Activated T-cell treated with anti-CD3 and anti-CD28 coated beads, Interleukin-2, amount 50 U/mL, for 24 hours (primary cell): ENCODE measurements at regions not wholly inside any gene's neighbourhood (a gene's known extent, or its start where the extent isn't known, plus 50 kb on each side); places are given as distances from the start of the nearest gene placed in this dataset.

Source experiments
- DNase-seq: peaks from one replicate; pipeline ENCODE4 v3.0.0-alpha.2; 2020
- H3K27ac Mint-ChIP-seq: 2 replicates; pipeline ENCODE4 v1.8.0; 2020; ENCODE audit warnings: mild to moderate bottlenecking, mixed read lengths
- H3K27me3 Mint-ChIP-seq: 2 replicates; pipeline ENCODE4 v1.8.0; 2020; ENCODE audit warnings: mixed read lengths
- H3K36me3 Mint-ChIP-seq: 2 replicates; pipeline ENCODE4 v1.8.0; 2020; ENCODE audit warnings: low read depth, mixed read lengths
- H3K4me1 Mint-ChIP-seq: 2 replicates; pipeline ENCODE4 v1.8.0; 2020; ENCODE audit warnings: low read depth, mixed read lengths
- H3K4me3 Mint-ChIP-seq: 2 replicates; pipeline ENCODE4 v1.8.0; 2020; ENCODE audit warnings: mild to moderate bottlenecking, moderate library complexity, mixed read lengths
- H3K9me3 Mint-ChIP-seq: 2 replicates; pipeline ENCODE4 v1.8.0; 2020; ENCODE audit warnings: mixed read lengths

GRCh38 chr13:34066344-34066743, 248.4 kb downstream of the RFC3 start:
- Mint-ChIP-seq H3K4me1 (no peaks in the 10 kb centered on the region), H3K27ac (no peak overlapping the region), H3K27me3 (no peaks in the 10 kb centered on the region), H3K4me3 (no peak overlapping the region), H3K9me3 (peaks cover 6% of the 10 kb centered on the region), H3K36me3 (no peaks in the 10 kb centered on the region)
- DNase-seq: no peak

DNA sequence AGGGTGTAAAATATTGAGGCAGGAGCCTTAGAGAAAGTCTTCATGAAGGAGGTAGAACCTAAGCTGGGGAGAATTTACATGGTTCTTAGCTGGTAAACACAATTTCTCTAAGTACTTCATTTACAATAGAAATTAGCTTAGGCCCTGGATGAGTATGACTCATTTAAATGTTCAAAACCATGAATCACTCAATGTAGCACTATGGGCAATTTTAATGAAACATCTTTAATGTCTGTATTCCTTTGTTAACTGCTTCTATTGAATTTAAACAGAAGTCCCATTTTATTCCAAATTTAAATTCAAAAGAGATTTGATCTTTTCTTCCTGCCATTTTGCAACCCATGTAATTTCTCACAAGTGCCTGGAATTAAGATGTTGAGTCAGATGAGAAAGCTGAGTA, 252.1 kb downstream of the RFC3 start:
- H3K9me3 Mint-ChIP-seq: peaks cover 6% of the 10 kb centered on the region
- H3K4me1 Mint-ChIP-seq: no peaks in the 10 kb centered on the region
- H3K27me3 Mint-ChIP-seq: no peaks in the 10 kb centered on the region
- H3K4me3 Mint-ChIP-seq: no peak overlapping the region
- DNase-seq: no peak
- no peak overlapping the region for H3K27ac Mint-ChIP-seq
- H3K36me3 Mint-ChIP-seq: no peaks in the 10 kb centered on the region

DNA sequence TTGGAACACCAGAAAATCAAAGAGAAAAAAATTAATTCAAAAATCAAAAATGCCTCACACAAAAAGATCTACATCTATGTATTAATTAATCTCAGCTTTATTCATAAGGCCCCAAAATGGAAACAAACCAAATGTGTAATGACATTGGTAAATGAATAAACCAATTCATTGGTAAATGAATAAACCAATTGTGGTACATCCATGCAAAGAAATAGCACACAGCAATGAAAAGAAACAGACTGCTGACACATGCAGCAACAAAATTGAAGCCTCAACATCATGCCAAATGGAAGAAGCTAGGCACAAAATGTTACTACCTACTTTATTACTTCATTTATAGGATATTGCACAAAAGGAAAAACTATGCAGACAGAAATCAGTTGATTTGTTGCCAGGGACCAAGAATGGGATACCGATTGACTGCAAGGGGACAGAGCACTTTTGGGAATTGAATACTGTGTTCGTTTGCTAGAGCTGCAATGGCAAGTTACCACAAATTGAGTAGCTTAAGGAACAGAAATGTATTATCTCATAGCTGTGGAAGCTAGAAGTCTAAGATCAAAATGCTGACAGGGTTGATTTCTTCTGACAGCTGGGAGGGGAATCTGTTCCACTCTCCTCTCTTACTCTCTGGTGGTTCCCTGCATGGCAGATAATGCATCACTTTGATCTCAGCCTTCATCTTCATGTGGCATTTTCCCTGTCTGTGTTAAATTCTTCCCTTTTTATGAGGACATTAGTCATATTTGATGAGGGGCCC, 252.8 kb downstream of the RFC3 start:
- no peak overlapping the region for H3K27ac Mint-ChIP-seq
- H3K4me3 Mint-ChIP-seq: no peak overlapping the region
- H3K36me3 Mint-ChIP-seq: no peaks in the 10 kb centered on the region
- H3K9me3 Mint-ChIP-seq: peaks cover 6% of the 10 kb centered on the region
- H3K27me3 Mint-ChIP-seq: no peaks in the 10 kb centered on the region
- DNase-seq: no peak
- no peaks in the 10 kb centered on the region for H3K4me1 Mint-ChIP-seq

DNA sequence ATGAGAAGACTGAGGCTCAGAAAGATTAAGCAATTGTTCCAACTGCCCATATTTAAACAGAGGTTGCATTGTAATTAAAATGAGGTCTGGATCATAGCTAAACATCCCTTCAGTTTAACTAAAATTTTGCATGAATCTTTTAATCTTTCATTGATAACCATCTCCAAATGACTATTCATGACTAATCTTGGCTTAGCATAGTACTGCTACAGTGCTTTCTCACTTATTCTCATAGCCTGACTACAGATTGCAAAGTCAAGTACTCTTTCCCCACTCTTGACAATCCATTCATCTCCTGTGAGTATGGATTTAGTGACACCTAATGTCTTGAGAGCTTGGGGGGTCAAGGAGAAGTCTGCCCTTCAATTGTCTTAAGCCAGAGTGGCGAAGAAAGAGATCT, 258.4 kb downstream of the RFC3 start:
- Mint-ChIP-seq H3K4me3 (no peak overlapping the region), H3K27ac (no peak overlapping the region), H3K4me1 (no peaks in the 10 kb centered on the region), H3K36me3 (no peaks in the 10 kb centered on the region), H3K27me3 (no peaks in the 10 kb centered on the region), H3K9me3 (no peaks in the 10 kb centered on the region)
- no peak for DNase-seq

DNA sequence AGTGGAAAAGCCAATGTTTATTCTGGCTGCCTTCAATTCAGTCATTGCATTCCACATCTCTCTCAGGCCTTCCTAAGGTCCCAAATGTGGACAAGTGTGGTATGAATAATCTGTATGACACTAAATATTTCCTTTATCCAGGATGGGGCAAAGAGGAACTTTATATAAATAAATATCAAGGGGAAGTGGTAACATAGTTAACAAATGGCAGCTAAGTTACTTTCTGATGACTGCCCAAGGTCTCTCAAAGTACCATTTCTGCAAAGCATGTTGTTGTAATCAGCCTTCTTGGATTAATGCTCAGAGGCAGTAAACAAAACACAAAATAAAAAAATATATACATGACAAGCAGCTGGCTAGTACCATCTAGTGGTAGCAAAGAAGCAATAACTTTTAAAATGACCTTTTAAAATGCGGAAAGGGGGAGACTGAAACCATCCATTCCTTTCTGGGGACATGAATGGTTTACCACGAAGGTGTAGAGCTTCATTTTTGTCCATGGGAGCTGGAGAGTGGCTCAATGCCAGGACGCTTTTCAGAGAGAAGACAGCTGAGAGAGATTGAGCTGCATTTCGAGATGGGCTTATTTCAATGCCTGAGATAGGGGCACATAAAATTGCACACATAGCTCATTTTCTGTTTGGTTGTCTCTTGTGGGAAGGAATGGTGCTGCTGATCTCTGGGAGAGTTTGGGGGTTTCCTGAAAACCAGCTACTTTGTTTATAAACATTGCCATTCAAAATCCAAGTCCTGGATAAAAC, 259.2 kb downstream of the RFC3 start:
- Mint-ChIP-seq H3K4me3 (no peak overlapping the region), H3K4me1 (no peaks in the 10 kb centered on the region), H3K9me3 (no peaks in the 10 kb centered on the region), H3K27me3 (no peaks in the 10 kb centered on the region), H3K27ac (no peak overlapping the region), H3K36me3 (no peaks in the 10 kb centered on the region)
- DNase-seq: no peak

DNA sequence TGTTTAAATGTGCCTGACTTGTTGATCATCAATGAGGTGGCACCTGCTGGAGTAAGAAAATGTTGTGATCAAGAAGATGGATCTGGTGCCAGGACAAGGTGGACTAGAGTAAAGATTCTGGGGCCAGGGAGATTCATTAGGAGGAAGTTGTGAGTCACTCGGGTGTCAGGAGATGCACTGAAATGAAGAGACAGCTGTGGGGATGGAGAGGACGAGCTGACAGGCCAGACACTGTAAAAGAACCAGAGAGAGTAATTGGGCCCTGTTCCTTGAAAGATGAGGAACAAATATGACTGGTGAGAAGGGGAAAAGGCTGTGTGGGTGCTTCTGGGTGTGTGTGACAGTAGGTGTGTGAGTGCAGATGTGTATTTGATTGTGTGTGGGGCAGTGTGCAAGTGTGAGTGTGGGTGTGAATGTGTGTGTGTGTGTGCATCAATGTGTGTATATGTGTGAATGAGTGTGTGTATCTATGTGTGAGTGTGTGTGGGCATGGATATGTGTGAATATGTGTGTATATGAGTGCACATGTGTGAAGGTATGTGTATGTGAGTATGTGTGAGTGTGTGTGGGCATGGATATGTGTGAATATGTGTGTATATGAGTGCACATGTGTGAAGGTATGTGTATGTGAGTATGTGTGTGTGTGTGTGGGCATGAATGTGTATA, 260.5 kb downstream of the RFC3 start:
- DNase-seq: no peak
- Mint-ChIP-seq H3K36me3 (no peaks in the 10 kb centered on the region), H3K4me3 (no peak overlapping the region), H3K27ac (no peak overlapping the region), H3K27me3 (no peaks in the 10 kb centered on the region), H3K9me3 (no peaks in the 10 kb centered on the region), H3K4me1 (no peaks in the 10 kb centered on the region)

DNA sequence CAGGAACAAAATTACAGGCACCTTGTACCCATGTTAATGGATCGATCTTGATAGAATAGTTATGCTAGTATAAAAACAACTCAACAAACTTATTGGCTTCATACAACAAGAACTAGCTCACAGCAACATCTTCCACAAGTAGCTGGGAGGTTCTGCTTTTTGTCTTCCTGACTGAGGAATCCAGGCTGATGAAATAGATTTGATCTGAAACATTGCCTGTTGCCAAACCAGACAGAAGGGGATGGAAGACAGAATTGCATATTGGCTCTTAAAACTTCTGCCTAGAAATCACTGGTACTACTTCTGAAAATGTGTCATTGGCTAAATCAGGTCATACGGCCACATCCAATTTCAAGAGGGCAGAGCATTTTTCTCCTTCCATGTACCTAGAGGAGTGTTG, 267.3 kb downstream of the RFC3 start:
- H3K4me3 Mint-ChIP-seq: no peak overlapping the region
- no peaks in the 10 kb centered on the region for H3K36me3 Mint-ChIP-seq
- H3K9me3 Mint-ChIP-seq: peaks cover 6% of the 10 kb centered on the region
- no peaks in the 10 kb centered on the region for H3K27me3 Mint-ChIP-seq
- DNase-seq: no peak
- no peak overlapping the region for H3K27ac Mint-ChIP-seq
- no peaks in the 10 kb centered on the region for H3K4me1 Mint-ChIP-seq

GRCh38 chr13:34086281-34086680, 268.3 kb downstream of the RFC3 start:
- Mint-ChIP-seq H3K9me3 (peaks cover 6% of the 10 kb centered on the region), H3K27me3 (no peaks in the 10 kb centered on the region), H3K4me3 (no peak overlapping the region), H3K27ac (no peak overlapping the region), H3K36me3 (no peaks in the 10 kb centered on the region), H3K4me1 (no peaks in the 10 kb centered on the region)
- no peak for DNase-seq

GRCh38 chr13:34087791-34088190, 269.8 kb downstream of the RFC3 start:
- Mint-ChIP-seq H3K4me1 (no peaks in the 10 kb centered on the region), H3K9me3 (peaks cover 6% of the 10 kb centered on the region), H3K27me3 (no peaks in the 10 kb centered on the region), H3K27ac (no peak overlapping the region), H3K36me3 (no peaks in the 10 kb centered on the region), H3K4me3 (no peak overlapping the region)
- no peak for DNase-seq

DNA sequence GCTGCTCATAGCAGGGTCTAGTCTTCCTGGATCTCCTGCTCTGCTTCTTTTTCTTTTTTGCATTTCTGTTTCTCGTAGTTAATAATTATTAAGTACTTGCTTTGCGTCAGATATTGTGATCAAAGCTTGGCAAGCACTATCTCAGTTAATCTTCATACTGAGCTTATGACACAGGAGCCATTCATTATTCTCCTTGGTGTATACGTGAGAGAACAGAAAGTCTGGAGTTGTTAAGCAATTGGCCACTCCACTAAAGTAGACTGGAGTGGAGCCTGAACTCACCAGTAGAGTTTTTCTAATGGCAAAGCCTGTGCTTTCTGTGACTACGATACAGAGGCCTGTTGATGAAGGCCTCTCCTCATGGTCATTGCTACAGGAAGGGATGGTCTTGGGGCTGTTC, 285.9 kb downstream of the RFC3 start:
- H3K27me3 Mint-ChIP-seq: no peaks in the 10 kb centered on the region
- no peak for DNase-seq
- H3K27ac Mint-ChIP-seq: no peak overlapping the region
- no peak overlapping the region for H3K4me3 Mint-ChIP-seq
- H3K36me3 Mint-ChIP-seq: no peaks in the 10 kb centered on the region
- no peaks in the 10 kb centered on the region for H3K9me3 Mint-ChIP-seq
- H3K4me1 Mint-ChIP-seq: no peaks in the 10 kb centered on the region

DNA sequence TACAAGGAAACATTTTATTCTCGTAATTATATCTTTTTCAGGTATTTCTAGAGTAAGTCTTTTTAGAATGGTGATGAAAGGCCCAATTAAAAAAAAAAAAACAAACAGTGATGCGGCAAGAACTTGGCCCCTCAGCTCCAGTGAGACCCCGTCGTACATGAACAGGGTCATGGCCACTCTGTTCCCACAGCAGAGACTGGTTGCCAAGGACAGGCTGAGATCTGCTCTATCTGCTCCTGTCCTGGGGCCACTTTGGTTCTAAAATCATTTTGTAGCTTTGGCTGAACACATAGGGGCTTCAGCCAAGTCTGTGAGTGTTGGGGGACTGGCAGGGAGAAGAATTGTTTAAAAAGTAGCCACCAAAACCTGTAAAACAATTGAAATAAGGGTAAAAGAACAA, 286.9 kb downstream of the RFC3 start:
- H3K27me3 Mint-ChIP-seq: no peaks in the 10 kb centered on the region
- H3K9me3 Mint-ChIP-seq: peaks cover 3% of the 10 kb centered on the region
- H3K4me1 Mint-ChIP-seq: no peaks in the 10 kb centered on the region
- DNase-seq: no peak
- H3K36me3 Mint-ChIP-seq: no peaks in the 10 kb centered on the region
- no peak overlapping the region for H3K4me3 Mint-ChIP-seq
- no peak overlapping the region for H3K27ac Mint-ChIP-seq

GRCh38 chr13:34107806-34108205, 289.9 kb downstream of the RFC3 start:
- Mint-ChIP-seq H3K27ac (no peak overlapping the region), H3K27me3 (no peaks in the 10 kb centered on the region), H3K4me3 (no peak overlapping the region), H3K4me1 (no peaks in the 10 kb centered on the region), H3K9me3 (peaks cover 3% of the 10 kb centered on the region), H3K36me3 (no peaks in the 10 kb centered on the region)
- no peak for DNase-seq

- H3K9me3 Mint-ChIP-seq: peaks cover 3% of the 10 kb centered on the region
These were observed 290.5 kb downstream of the RFC3 start for GRCh38 chr13:34108410-34108809.

GRCh38 chr13:34114581-34114980, 296.6 kb downstream of the RFC3 start:
- DNase-seq: no peak
- Mint-ChIP-seq H3K36me3 (no peaks in the 10 kb centered on the region), H3K4me1 (no peaks in the 10 kb centered on the region), H3K27ac (no peak overlapping the region), H3K27me3 (no peaks in the 10 kb centered on the region), H3K4me3 (no peak overlapping the region), H3K9me3 (no peaks in the 10 kb centered on the region)

More at GRCh38 chr13:34108410-34108809, 290.5 kb downstream of the RFC3 start:
- H3K27ac Mint-ChIP-seq: no peak overlapping the region
- no peak overlapping the region for H3K4me3 Mint-ChIP-seq
- H3K36me3 Mint-ChIP-seq: no peaks in the 10 kb centered on the region
- no peaks in the 10 kb centered on the region for H3K4me1 Mint-ChIP-seq
- DNase-seq: no peak
- no peaks in the 10 kb centered on the region for H3K27me3 Mint-ChIP-seq

DNA sequence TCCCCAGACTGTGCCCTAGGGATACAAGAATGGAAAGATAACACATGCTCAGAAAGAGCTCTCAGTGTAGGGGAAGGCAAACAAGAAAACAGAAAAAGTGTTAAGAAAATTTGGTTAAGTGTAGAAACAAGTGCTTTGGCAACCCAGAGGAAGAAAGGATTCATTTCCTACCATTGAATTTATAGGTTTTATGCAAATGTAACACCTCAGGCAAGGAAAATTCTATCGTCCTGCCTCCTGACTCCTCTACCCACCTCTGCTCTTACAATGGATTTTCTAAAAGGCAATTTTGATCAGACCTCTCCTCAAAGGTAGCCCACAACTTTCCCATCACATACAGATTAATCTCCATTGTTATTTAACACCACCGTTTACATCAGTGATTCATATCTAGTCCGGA, 298.7 kb downstream of the RFC3 start:
- no peak overlapping the region for H3K4me3 Mint-ChIP-seq
- H3K9me3 Mint-ChIP-seq: no peaks in the 10 kb centered on the region
- H3K36me3 Mint-ChIP-seq: no peaks in the 10 kb centered on the region
- no peaks in the 10 kb centered on the region for H3K27me3 Mint-ChIP-seq
- DNase-seq: no peak
- no peaks in the 10 kb centered on the region for H3K4me1 Mint-ChIP-seq
- no peak overlapping the region for H3K27ac Mint-ChIP-seq
